ENCODE measurements at regions not wholly inside any gene's neighbourhood (a gene's known extent, or its start where the extent isn't known, plus 50 kb on each side); places are given as distances from the start of the nearest gene placed in this dataset.

DNA sequence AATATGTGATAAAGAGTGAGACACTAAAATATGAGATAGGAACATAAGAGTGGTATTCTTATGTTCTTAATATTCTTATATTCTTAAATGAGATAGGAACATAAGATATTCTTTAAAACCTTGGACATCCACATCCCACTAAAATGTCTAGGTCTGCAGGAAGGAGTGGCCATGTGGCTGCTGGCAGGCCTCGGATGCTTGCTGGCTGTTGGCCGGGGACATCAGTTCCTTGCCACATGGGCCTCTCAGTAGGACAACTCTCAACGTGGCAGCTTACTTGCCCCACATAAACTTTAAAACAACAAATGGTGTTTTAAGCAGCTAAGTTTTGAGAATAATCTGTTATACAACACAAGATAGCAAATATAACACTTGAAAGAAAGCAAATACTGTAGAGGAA, 240.1 kb downstream of the CASP12 start:
- no peak for DNase-seq (ENCODE audit: extremely low read depth, low read depth)

GRCh38 chr11:104657083-104657482, 241.2 kb downstream of the CASP12 start:
- DNase-seq (ENCODE audit: extremely low read depth, low read depth): no peak

DNA sequence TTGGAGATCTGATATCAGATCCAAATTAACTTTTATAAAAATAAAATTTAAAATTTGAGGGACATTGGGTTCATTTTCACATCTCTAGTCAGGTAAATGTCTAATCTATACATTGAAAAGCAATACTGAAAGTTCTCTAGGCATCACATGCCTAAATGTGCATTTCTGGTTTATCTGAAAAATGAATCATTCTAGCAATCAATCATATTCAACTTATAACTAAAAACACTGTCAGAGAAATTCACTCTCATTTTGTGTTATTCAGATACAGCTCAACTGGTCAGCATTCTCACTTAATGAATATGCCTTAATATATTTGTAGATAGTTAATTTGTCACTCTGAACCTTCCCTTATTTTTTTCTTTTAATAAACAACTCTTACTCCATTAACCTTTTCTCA, 243.2 kb downstream of the CASP12 start:
- no peak for DNase-seq (ENCODE audit: extremely low read depth, low read depth)

GRCh38 chr11:104654181-104654813, 244.0 kb downstream of the CASP12 start:
- DNase-seq (ENCODE audit: extremely low read depth, low read depth): no peak

DNA sequence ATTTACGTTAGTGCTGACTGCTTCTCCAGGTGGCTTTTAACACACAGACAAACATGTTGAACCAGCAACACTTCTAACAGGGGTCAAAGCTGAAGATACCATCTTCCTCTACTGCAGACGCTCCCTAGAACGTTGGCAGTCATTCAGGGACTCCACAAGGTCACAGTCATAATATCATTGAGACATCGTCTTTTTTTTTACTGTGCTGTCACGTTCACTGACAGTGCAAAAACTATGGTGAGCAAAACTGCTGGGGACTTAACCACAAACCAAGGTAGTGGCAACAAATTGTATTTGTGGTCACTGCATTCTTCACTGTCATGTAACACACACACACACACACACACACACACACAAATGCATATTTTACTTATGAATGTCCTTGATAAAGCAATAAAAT, 244.9 kb downstream of the CASP12 start:
- no peak for DNase-seq (ENCODE audit: extremely low read depth, low read depth)

GRCh38 chr11:104652996-104653395, 245.3 kb downstream of the CASP12 start:
- DNase-seq (ENCODE audit: extremely low read depth, low read depth): no peak

DNA sequence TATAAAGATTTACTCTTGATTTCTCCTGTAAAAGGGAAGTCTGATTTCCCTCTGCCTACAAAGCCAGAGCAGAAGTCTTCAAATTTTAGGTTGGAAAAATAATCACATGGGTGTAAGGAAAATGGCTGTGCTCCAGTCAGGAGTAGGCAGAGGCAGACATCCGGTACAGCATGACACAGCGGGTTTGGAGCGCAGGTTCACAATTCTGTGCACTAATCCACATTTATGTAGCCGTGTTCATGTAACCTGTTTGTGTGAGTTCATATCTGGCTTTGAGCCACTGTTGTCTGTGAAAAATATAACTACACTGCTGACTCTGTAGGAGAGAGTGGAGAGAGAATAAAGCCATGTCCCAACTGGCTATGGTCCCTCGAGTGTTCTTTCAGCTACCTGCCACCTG, 248.0 kb downstream of the CASP12 start:
- no peak for DNase-seq (ENCODE audit: extremely low read depth, low read depth)

- DNase-seq (ENCODE audit: extremely low read depth, low read depth): no peak
These were observed 249.3 kb downstream of the CASP12 start for GRCh38 chr11:104649002-104649401.

- no peak for DNase-seq (ENCODE audit: extremely low read depth, low read depth)
These were observed 252.7 kb downstream of the CASP12 start for GRCh38 chr11:104645261-104646222.

DNA sequence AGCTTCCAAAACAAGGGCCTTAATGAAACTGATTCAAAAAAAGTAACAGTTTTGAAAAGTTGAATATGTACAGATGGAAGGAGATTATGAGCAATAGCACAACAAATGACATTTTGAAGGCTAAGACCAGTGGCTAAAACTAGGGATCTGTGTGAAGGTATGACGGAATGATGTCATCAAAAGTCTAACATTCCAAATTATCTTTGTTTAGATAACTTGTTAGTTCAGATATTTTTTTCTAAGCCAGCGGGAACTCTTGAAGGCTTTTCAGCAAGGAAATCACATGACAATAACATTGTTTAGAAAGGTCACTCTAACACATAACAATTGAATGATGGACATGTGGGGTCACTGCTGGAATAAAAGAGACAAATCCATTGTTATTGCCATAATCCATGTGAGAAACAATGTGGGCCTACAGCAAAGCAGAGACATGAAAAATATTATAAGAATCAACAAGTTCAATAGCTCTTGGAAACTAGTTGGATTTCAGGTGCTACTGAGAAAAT, 260.5 kb downstream of the CASP12 start:
- no peak for DNase-seq (ENCODE audit: extremely low read depth, low read depth)

- DNase-seq (ENCODE audit: extremely low read depth, low read depth): no peak
These were observed 265.0 kb downstream of the CASP12 start for GRCh38 chr11:104633226-104633625.

GRCh38 chr11:104630352-104630751, 267.9 kb downstream of the CASP12 start:
- no peak for DNase-seq (ENCODE audit: extremely low read depth, low read depth)

- no peak for DNase-seq (ENCODE audit: extremely low read depth, low read depth)
These were observed 273.0 kb downstream of the CASP12 start for GRCh38 chr11:104625246-104625645.

GRCh38 chr11:104624021-104624420, 274.2 kb downstream of the CASP12 start:
- DNase-seq (ENCODE audit: extremely low read depth, low read depth): no peak

- no peak for DNase-seq (ENCODE audit: extremely low read depth, low read depth)
These were observed 274.7 kb downstream of the CASP12 start for GRCh38 chr11:104623518-104623917.

DNA sequence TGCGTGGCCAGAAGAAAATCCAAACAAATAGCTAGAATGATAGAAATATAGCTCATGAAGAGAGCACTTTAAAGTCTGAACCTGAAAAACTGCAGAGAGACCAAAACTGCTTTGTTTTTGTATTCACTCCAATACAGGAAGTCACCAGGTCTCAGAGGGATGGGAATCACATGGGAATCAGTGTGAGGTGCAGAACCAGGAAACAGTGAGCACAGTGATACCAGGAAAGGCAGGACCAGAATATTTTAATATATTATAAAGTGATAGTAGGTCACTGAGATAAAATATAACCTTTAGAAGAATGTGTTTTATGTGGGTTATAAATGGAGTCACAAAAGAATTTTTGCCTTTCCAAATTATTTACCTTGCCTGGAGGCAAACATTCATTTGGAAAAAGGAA, 277.3 kb downstream of the CASP12 start:
- DNase-seq (ENCODE audit: extremely low read depth, low read depth): no peak

DNA sequence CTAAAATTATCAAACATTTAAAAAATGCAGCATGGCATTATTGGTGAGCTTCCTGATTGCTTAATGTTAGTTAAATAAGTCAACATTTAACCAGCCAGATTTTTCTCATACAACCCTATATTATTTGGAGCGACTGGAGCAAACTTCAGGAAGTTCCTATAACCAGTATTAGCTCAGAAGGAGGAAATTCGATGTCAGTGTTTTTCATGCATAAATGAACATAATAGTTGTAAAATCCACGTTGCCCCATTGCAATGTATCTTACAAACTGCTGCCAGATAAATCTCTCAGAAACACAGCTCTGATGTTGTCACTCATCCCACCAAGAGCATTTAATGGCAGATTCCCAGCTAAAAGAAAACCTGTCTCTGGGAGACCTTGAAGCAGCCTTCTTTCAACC, 278.5 kb downstream of the CASP12 start:
- DNase-seq (ENCODE audit: extremely low read depth, low read depth): no peak

GRCh38 chr11:104618954-104619353, 279.3 kb downstream of the CASP12 start:
- DNase-seq (ENCODE audit: extremely low read depth, low read depth): no peak

DNA sequence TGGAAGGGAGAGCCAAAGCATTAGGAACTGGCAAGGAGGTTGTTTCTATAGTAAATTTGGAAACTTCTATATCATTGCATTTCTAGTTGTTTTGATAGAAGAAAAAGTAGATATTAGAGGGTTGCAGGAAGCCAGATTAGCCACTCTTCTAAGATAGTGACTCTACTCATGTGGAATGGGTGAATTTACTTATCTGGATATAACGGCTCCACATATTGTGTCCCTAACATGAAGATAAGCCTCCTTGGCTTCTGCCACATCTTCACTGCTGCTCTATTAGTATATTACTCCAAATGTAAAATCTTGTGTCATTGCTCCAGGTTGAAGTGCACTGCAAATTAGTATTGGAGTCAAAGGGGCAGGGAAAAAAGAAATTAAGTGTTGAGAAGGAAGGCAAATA, 283.3 kb downstream of the CASP12 start:
- no peak for DNase-seq (ENCODE audit: extremely low read depth, low read depth)

DNA sequence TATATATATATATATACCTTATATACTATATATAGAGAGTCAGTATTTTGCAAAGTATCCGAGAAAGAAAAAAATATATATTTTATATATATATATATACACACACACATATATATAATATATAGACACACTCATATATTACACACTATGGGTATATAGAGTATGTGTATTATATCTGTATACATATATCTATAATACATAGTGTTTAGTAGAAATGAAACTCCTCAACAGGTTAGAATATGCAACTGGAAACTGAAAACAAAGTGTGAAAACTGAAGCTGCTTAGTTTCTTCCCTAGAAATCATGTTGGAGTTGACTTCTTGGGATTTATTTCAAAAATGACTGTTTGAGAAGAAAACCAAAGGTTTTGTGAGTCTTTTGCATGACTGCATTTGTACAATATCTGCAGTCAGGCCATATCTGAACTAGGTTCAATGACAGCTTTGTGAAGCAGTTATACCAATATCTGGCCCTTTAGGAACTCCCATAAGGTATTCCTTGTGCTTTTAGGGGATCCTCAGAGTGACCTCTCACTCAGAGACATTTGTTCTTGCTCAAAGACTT, 284.1 kb downstream of the CASP12 start:
- DNase-seq (ENCODE audit: extremely low read depth, low read depth): no peak

GRCh38 chr11:104610635-104611034, 287.6 kb downstream of the CASP12 start:
- no peak for DNase-seq (ENCODE audit: extremely low read depth, low read depth)
